ENCODE measurements at regions not wholly inside any gene's neighbourhood (a gene's known extent, or its start where the extent isn't known, plus 50 kb on each side); places are given as distances from the start of the nearest gene placed in this dataset.

DNA sequence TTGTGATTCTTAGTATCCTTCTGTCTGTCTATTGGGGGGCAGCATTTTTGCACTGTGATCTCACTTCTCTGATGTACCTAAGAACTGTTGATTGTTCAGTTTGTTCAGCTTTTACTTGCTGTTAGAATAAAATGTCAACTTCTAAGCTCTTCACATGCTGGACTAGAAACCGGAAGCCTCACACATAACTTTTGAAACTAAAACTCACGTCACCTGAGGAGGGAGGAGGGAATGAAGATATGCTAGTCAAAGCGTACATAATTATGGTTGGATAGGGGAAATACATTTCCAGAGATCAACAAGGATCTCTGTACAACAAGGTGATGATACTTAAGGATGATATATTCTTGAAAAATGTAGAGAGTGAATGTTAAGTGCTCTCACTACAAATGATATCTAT lies 609.7 kb downstream of the INHBA start:
- H3K27me3 ChIP-seq: no peaks in the 10 kb centered on the region
- intact Hi-C loops (cut with DNase I; ENCODE audit: low total_unique reads): no loop called here
- TF ChIP-seq EP300 (IDR thresholded peaks at IDR 0.05) (no peak), POLR2AphosphoS5 (IDR thresholded peaks at IDR 0.05) (no peak), POLR2A (IDR thresholded peaks at IDR 0.05) (no peak)
- TF ChIP-seq, protein P1, sequence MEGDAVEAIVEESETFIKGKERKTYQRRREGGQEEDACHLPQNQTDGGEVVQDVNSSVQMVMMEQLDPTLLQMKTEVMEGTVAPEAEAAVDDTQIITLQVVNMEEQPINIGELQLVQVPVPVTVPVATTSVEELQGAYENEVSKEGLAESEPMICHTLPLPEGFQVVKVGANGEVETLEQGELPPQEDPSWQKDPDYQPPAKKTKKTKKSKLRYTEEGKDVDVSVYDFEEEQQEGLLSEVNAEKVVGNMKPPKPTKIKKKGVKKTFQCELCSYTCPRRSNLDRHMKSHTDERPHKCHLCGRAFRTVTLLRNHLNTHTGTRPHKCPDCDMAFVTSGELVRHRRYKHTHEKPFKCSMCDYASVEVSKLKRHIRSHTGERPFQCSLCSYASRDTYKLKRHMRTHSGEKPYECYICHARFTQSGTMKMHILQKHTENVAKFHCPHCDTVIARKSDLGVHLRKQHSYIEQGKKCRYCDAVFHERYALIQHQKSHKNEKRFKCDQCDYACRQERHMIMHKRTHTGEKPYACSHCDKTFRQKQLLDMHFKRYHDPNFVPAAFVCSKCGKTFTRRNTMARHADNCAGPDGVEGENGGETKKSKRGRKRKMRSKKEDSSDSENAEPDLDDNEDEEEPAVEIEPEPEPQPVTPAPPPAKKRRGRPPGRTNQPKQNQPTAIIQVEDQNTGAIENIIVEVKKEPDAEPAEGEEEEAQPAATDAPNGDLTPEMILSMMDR (IDR thresholded peaks at IDR 0.05): no peak
- peaks cover 0 to 7% (median 0%) of the 10 kb centered on the region in 4 donors for H3K9me3 ChIP-seq
- H3K4me1 ChIP-seq: no peaks in the 10 kb centered on the region
- H3K4me3 ChIP-seq: no peak overlapping the region
- 79 to 88% (median 86%) methylated on average over 3 of the region's 3 CpGs for WGBS, 5 donors
- H3K36me3 ChIP-seq: no peaks in the 10 kb centered on the region
- no peak overlapping the region for H3K27ac ChIP-seq
- DNase-seq: no peak

DNA sequence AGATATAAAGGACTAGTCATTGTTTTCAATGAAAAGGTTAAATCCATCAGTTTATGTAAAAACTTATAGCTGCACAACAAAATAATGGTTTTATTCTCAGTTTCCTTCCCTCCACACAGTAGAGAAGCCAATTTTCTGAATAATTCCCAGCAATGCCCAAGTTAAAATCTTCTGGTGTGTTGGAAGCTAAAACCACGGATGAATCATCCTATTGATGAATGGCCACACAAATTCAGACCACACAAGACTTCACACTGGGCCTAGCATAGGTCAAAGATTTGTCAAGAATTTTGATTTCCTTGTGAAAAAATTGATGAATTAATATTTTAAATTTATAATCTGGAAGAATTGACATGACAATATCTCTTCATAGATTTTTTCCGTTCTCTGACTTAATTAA lies 617.6 kb downstream of the INHBA start:
- H3K9me3 ChIP-seq: peaks cover 0 to 11% (median 2%) of the 10 kb centered on the region in 4 donors
- H3K4me3 ChIP-seq: no peak overlapping the region
- no peaks in the 10 kb centered on the region for H3K36me3 ChIP-seq
- WGBS, 5 donors: 74 to 87% (median 79%) methylated on average over 2 of the region's 2 CpGs
- H3K4me1 ChIP-seq: no peaks in the 10 kb centered on the region
- intact Hi-C loops (cut with DNase I; ENCODE audit: low total_unique reads): no loop called here
- H3K27me3 ChIP-seq: no peaks in the 10 kb centered on the region
- H3K27ac ChIP-seq: no peak overlapping the region
- TF ChIP-seq, protein P1 (IDR thresholded peaks at IDR 0.05): no peak
- TF ChIP-seq POLR2AphosphoS5 (IDR thresholded peaks at IDR 0.05) (no peak), POLR2A (IDR thresholded peaks at IDR 0.05) (no peak), EP300 (IDR thresholded peaks at IDR 0.05) (no peak)
- DNase-seq: no peak

DNA sequence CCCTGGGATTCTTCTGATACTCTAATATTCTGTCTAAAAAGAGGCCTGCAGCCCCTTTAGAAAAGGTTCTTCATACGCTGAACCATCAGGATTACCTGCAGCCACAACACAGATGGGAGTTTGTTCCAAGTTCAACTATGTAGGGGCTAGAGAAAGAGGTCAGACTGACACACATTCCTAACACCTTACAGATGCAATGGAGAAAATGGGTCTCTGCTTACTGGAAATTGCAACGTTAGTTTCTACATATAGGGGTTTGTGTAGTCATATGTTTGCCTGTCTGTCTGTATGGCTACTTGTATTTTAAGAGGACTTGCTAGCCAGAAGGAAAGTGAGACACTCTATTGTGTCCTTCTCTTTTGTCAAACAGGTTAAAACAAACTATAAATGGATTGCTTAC lies 618.5 kb downstream of the INHBA start:
- no peak overlapping the region for H3K27ac ChIP-seq
- 62 to 77% (median 74%) methylated on average over 2 of the region's 2 CpGs for WGBS, 5 donors
- H3K4me3 ChIP-seq: no peak overlapping the region
- DNase-seq: no peak
- H3K9me3 ChIP-seq: peaks cover 0 to 11% (median 2%) of the 10 kb centered on the region in 4 donors
- TF ChIP-seq, protein P1 (IDR thresholded peaks at IDR 0.05): no peak
- TF ChIP-seq POLR2A (IDR thresholded peaks at IDR 0.05): no peak
- TF ChIP-seq POLR2AphosphoS5 (IDR thresholded peaks at IDR 0.05): no peak
- no peak for TF ChIP-seq EP300 (IDR thresholded peaks at IDR 0.05)
- no peaks in the 10 kb centered on the region for H3K4me1 ChIP-seq
- intact Hi-C loops (cut with DNase I; ENCODE audit: low total_unique reads): no loop called here
- no peaks in the 10 kb centered on the region for H3K36me3 ChIP-seq
- no peaks in the 10 kb centered on the region for H3K27me3 ChIP-seq

DNA sequence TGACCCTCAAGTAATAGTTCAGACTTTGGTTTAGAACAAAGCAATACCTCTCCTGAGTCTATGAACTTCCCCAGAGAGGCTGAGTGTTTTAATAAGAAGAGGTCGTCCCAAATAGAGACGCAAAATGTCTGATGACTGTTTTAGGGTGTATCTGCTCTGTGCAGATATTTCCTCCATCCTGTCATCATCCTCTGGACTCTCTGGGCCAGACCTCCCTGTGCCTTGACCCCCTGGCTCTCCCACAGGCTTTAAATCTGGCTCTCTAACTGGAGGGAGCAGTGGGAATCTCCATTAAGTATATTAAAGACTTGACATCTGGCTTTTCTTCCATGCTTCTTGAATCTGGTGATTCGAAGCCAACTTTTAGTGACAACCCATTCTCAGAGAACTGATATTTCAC lies 633.3 kb downstream of the INHBA start:
- WGBS, 5 donors: 84 to 94% (median 90%) methylated on average over 3 of the region's 3 CpGs

More for the DNA sequence above, 633.3 kb downstream of the INHBA start:
- Histone ChIP-seq H3K36me3 (no peaks in the 10 kb centered on the region), H3K9me3 (peaks cover 0 to 8% (median 2%) of the 10 kb centered on the region in 4 donors), H3K4me1 (no peaks in the 10 kb centered on the region), H3K4me3 (no peak overlapping the region), H3K27ac (no peak overlapping the region), H3K27me3 (no peaks in the 10 kb centered on the region)
- intact Hi-C loops (cut with DNase I; ENCODE audit: low total_unique reads): no loop called here
- no peak for DNase-seq
- TF ChIP-seq POLR2A (IDR thresholded peaks at IDR 0.05): no peak
- TF ChIP-seq POLR2AphosphoS5 (IDR thresholded peaks at IDR 0.05): no peak
- TF ChIP-seq EP300 (IDR thresholded peaks at IDR 0.05): no peak
- TF ChIP-seq, protein P1 (IDR thresholded peaks at IDR 0.05): no peak

Data from stomach (tissue), 8 donors.